Suprapubic skin (tissue), 4 donors: ENCODE measurements at regions not wholly inside any gene's neighbourhood (a gene's known extent, or its start where the extent isn't known, plus 50 kb on each side); places are given as distances from the start of the nearest gene placed in this dataset.

Experiments used
- CTCF ChIP-seq, 2 donors: fragments of 200-600 bp in 1 of 2; fragments of 450-650 bp in 1 of 2; sonication (generic) in 1 of 2; IDR thresholded peaks; one replicate each; pipeline ENCODE4 v1.5.1; 2016 to 2019; ENCODE audit warnings: antibody characterized with exemption in 2 of 2, mild to moderate bottlenecking in 1 of 2, moderate library complexity in 1 of 2
- POLR2A ChIP-seq, 2 donors: fragments of 450-650 bp; IDR thresholded peaks; one replicate each; pipeline ENCODE4 v1.6.1; 2017; ENCODE audit warnings: antibody characterized with exemption in 2 of 2, mild to moderate bottlenecking in 2 of 2, moderate library complexity in 2 of 2
- POLR2AphosphoS5 ChIP-seq, 3 donors: sonication (generic); formaldehyde crosslinking; IDR thresholded peaks; one replicate each; pipeline ENCODE4 v1.6.1; 2017; ENCODE audit warnings: antibody characterized with exemption in 3 of 3

- TF ChIP-seq POLR2A (IDR thresholded peaks at IDR 0.05) (no peak), CTCF (IDR thresholded peaks at IDR 0.05) (no peak), POLR2AphosphoS5 (IDR thresholded peaks at IDR 0.05) (no peak)
Observed at GRCh38 chr5:142450419-142450818, 125.6 kb upstream of the SPRY4 start.
